ENCODE measurements at regions not wholly inside any gene's neighbourhood (a gene's known extent, or its start where the extent isn't known, plus 50 kb on each side); places are given as distances from the start of the nearest gene placed in this dataset.

- Histone ChIP-seq H3K27ac (no peak overlapping the region), H3K4me1 (no peaks in the 10 kb centered on the region), H3K27me3 (no peaks in the 10 kb centered on the region), H3K36me3 (no peaks in the 10 kb centered on the region), H3K4me3 (no peak overlapping the region), H3K9me3 (no peaks in the 10 kb centered on the region)
- DNase-seq (ENCODE audit: low spot score in 2 of 2): no peak
- intact Hi-C loops (cut with DNase I): no loop called here
- TF ChIP-seq, protein P1, sequence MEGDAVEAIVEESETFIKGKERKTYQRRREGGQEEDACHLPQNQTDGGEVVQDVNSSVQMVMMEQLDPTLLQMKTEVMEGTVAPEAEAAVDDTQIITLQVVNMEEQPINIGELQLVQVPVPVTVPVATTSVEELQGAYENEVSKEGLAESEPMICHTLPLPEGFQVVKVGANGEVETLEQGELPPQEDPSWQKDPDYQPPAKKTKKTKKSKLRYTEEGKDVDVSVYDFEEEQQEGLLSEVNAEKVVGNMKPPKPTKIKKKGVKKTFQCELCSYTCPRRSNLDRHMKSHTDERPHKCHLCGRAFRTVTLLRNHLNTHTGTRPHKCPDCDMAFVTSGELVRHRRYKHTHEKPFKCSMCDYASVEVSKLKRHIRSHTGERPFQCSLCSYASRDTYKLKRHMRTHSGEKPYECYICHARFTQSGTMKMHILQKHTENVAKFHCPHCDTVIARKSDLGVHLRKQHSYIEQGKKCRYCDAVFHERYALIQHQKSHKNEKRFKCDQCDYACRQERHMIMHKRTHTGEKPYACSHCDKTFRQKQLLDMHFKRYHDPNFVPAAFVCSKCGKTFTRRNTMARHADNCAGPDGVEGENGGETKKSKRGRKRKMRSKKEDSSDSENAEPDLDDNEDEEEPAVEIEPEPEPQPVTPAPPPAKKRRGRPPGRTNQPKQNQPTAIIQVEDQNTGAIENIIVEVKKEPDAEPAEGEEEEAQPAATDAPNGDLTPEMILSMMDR (IDR thresholded peaks at IDR 0.05): no peak
Observed at GRCh38 chr4:104795264-104795939, 300.7 kb upstream of the CXXC4 start.

DNA sequence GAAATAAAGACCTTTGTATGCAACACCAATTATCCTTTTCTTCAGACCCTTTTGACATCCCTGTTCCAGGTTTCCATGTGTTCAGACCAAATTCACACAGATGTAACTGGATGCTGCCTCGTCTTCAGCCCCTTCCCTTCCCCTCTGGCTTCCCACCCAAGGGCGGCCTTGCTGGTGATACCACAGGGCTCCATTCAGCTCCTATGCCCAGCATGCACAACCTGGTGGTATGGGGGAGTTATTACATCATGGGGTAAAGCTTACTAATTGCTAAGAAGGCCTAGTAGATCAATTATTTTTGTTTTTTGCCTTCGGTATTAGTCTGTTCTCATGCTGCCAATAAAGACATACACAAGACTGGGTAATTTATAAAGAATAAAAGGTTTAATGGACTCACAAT is 317.0 kb upstream of the CXXC4 start:
- TF ChIP-seq, protein P1 (IDR thresholded peaks at IDR 0.05): no peak
- no peaks in the 10 kb centered on the region for H3K4me1 ChIP-seq
- no peak overlapping the region for H3K4me3 ChIP-seq
- H3K27ac ChIP-seq: no peak overlapping the region
- H3K36me3 ChIP-seq: no peaks in the 10 kb centered on the region
- no peaks in the 10 kb centered on the region for H3K9me3 ChIP-seq
- intact Hi-C loops (cut with DNase I): no loop called here
- no peaks in the 10 kb centered on the region for H3K27me3 ChIP-seq
- no peak for DNase-seq (ENCODE audit: low spot score in 2 of 2)

DNA sequence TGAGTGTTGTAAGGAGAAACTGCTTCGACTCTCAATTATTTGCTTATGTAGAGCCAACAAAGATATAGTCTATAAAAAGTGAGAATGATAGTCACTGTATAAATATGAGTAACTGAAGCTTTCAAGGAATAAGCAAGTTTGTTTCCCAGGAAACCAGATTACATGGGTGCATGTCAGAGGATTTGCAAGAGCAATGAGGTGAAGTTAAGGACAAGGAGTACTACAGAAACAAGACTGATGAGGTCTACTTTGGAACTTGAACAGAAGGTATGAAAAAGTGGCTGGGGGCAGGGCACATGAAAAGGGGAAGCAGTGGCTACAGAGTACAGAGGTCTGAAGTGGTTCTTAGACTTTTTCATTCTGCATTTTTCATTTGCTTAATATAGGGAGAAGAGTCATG is 321.0 kb upstream of the CXXC4 start:
- H3K4me3 ChIP-seq: no peak overlapping the region
- peaks cover 0 to 4% of the 10 kb centered on the region in 2 donors for H3K9me3 ChIP-seq
- DNase-seq (ENCODE audit: low spot score in 2 of 2): no peak
- no peak overlapping the region for H3K27ac ChIP-seq
- intact Hi-C loops (cut with DNase I): no loop called here
- H3K4me1 ChIP-seq: no peaks in the 10 kb centered on the region
- no peaks in the 10 kb centered on the region for H3K36me3 ChIP-seq
- no peaks in the 10 kb centered on the region for H3K27me3 ChIP-seq
- TF ChIP-seq, protein P1 (IDR thresholded peaks at IDR 0.05): no peak

DNA sequence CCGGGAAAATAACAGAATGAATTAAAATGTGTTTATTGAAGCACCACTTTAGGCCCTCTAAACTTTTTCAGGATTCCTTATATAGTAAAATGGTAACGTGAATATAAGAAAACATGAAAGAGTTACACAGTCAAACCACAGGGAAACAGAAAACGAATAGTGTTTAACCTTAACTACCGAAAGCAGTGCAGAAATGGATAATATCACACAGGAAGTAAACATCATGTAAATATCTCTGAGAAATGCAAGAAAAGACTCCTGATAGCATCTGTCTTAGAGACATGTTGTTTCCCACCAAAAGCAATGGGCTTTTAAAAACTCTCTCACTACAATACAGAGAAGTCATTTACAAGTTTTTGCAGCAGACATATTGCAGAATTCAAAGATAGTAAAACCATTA is 323.9 kb upstream of the CXXC4 start:
- Histone ChIP-seq H3K27ac (no peak overlapping the region), H3K4me1 (no peaks in the 10 kb centered on the region), H3K27me3 (no peaks in the 10 kb centered on the region), H3K4me3 (no peak overlapping the region), H3K36me3 (no peaks in the 10 kb centered on the region), H3K9me3 (peaks cover 0 to 4% of the 10 kb centered on the region in 2 donors)
- TF ChIP-seq, protein P1 (IDR thresholded peaks at IDR 0.05): no peak
- DNase-seq (ENCODE audit: low spot score in 2 of 2): no peak
- intact Hi-C loops (cut with DNase I): no loop called here

- H3K36me3 ChIP-seq: no peaks in the 10 kb centered on the region
- H3K27me3 ChIP-seq: no peaks in the 10 kb centered on the region
- intact Hi-C loops (cut with DNase I): no loop called here
- H3K9me3 ChIP-seq: no peaks in the 10 kb centered on the region
- H3K4me1 ChIP-seq: no peaks in the 10 kb centered on the region
- TF ChIP-seq, protein P1 (IDR thresholded peaks at IDR 0.05): no peak
- no peak for DNase-seq (ENCODE audit: low spot score in 2 of 2)
- no peak overlapping the region for H3K4me3 ChIP-seq
- no peak overlapping the region for H3K27ac ChIP-seq
Observed at GRCh38 chr4:104826171-104826570, 320.5 kb upstream of the TET2 start.

DNA sequence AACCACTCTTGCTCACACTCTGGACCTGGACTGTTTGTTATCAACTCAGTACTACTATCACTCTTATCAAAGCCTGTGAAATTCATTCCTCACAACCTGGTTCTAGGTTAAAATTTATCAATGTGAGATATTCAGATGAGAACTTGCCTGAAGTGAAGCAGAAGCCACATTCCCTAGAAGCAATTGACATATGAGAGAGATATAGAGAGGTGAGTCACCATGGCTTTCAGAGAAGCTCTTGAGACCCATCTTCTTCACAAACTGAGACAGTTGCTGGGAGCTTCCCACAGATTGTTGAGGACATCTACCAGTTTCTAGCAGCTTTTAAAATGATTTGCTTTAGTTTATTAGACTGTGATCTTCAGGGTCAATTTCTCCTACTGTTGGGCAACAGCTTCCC is 316.9 kb upstream of the TET2 start:
- Histone ChIP-seq H3K36me3 (no peaks in the 10 kb centered on the region), H3K4me3 (no peak overlapping the region), H3K27me3 (no peaks in the 10 kb centered on the region), H3K9me3 (no peaks in the 10 kb centered on the region), H3K27ac (no peak overlapping the region), H3K4me1 (no peaks in the 10 kb centered on the region)
- intact Hi-C loops (cut with DNase I): no loop called here
- DNase-seq (ENCODE audit: low spot score in 2 of 2): no peak
- TF ChIP-seq, protein P1 (IDR thresholded peaks at IDR 0.05): no peak
